Right lobe of liver (tissue), 6 donors: ENCODE measurements at regions not wholly inside any gene's neighbourhood (a gene's known extent, or its start where the extent isn't known, plus 50 kb on each side); places are given as distances from the start of the nearest gene placed in this dataset.

Experiments used
- ATAC-seq, 4 donors: fragments of 200-7000 bp; cut with Tn5 transposase; one replicate each; pipeline ENCODE4 v1.9.1; 2020; ENCODE audit warnings: mild to moderate bottlenecking in 4 of 4, moderate library complexity in 4 of 4
- DNase-seq, 3 donors: peaks; one replicate each; pipeline ENCODE4 v3.0.0-alpha.2; 2020
- H3K27ac ChIP-seq, 3 donors: fragments of 200-600 bp; one replicate each; pipeline ENCODE4 v1.8.0; 2022
- H3K27me3 ChIP-seq, 2 donors: fragments of 200-600 bp; one replicate each; pipeline ENCODE4 v1.8.0; 2022
- H3K36me3 ChIP-seq, 4 donors: fragments of 200-600 bp; sonication (generic) in 1 of 4; one replicate each; pipeline versions ENCODE4 v1.5.1 to v1.8.0; 2017 to 2022; ENCODE audit warnings: control low read depth in 1 of 4
- H3K4me1 ChIP-seq, 4 donors: fragments of 200-600 bp; sonication (generic) in 1 of 4; one replicate each; pipeline versions ENCODE4 v1.5.1 to v1.8.0; 2017 to 2022; ENCODE audit warnings: control low read depth in 1 of 4
- H3K4me3 ChIP-seq, 3 donors: fragments of 200-600 bp; one replicate each; pipeline ENCODE4 v1.8.0; 2022
- H3K9me3 ChIP-seq, 4 donors: fragments of 200-600 bp; sonication (generic) in 1 of 4; one replicate each; pipeline versions ENCODE4 v1.5.1 to v1.8.0; 2017 to 2022; ENCODE audit warnings: control low read depth in 1 of 4
- POLR2A ChIP-seq: fragments of 450-650 bp; IDR thresholded peaks from one replicate; pipeline ENCODE4 v1.6.1; 2017; ENCODE audit warnings: antibody characterized with exemption, mild to moderate bottlenecking
- WGBS: methylation state at CpG from one replicate; pipeline ENCODE4 v1.1.6; 2018; ENCODE audit warnings: low coverage, low lambda C conversion rate; ENCODE audit not compliant: insufficient coverage; ENCODE audit errors: missing lambda C conversion rate; 5-methylcytosine and 5-hydroxymethylcytosine counted together
- intact Hi-C, 2 donors: fragments of 100-400 bp; cut with DNase I; formaldehyde crosslinking; loops; one replicate each; pipeline versions ENCODE4 v1.11.2 to v1.14.1; 2022
- TF ChIP-seq, protein P1 (sequence below), 4 donors: fragments of 200-600 bp in 3 of 4; fragments of 450-650 bp in 1 of 4; IDR thresholded peaks; one replicate each; pipeline versions ENCODE4 v1.5.1 to v1.8.0; 2016 to 2022; ENCODE audit warnings: antibody characterized with exemption in 4 of 4, mild to moderate bottlenecking in 2 of 4
- donor health status: DM: no; HTN: yes; CAD: no.
- donor health status: DM: no; HTN: no; CAD: no.
- donor health status: DM: no; HTN: no; CAD: no.
- donor health status: DM: no; HTN: yes; CAD: no.
- donor health status: DM: no; HTN: yes; CAD: no.

DNA sequence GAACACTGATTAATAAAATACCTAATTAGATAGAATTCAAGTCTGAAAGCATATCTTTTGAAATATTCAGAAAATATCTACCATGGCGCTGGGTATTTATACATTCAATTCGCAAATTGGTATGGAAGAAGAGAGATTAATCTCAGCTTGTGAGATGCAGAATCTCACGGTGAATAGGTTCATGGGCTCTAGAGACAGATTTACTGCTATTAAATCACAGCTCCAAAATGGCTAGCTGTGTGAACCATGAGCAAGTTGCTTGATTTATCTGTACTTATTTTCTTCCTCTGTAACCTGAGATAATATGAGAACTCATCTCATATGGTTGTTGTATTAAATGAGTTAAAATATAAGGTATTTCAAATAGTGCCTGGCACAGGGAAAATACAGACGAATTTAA lies 556.7 kb downstream of the FBXO15 start:
- TF ChIP-seq, protein P1, sequence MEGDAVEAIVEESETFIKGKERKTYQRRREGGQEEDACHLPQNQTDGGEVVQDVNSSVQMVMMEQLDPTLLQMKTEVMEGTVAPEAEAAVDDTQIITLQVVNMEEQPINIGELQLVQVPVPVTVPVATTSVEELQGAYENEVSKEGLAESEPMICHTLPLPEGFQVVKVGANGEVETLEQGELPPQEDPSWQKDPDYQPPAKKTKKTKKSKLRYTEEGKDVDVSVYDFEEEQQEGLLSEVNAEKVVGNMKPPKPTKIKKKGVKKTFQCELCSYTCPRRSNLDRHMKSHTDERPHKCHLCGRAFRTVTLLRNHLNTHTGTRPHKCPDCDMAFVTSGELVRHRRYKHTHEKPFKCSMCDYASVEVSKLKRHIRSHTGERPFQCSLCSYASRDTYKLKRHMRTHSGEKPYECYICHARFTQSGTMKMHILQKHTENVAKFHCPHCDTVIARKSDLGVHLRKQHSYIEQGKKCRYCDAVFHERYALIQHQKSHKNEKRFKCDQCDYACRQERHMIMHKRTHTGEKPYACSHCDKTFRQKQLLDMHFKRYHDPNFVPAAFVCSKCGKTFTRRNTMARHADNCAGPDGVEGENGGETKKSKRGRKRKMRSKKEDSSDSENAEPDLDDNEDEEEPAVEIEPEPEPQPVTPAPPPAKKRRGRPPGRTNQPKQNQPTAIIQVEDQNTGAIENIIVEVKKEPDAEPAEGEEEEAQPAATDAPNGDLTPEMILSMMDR (IDR thresholded peaks at IDR 0.05), result no peak
- no peak for TF ChIP-seq POLR2A
- ATAC-seq (no peak), DNase-seq (no peak)
- Histone ChIP-seq H3K4me1 (no peaks in the 10 kb centered on the region), H3K27ac (no peak overlapping the region), H3K27me3 (no peaks in the 10 kb centered on the region), H3K9me3 (no peaks in the 10 kb centered on the region), H3K4me3 (no peak overlapping the region), H3K36me3 (no peaks in the 10 kb centered on the region)
- intact Hi-C loops, result no loop called here
- WGBS, result 52% methylated on average over 4 of the region's 4 CpGs

DNA sequence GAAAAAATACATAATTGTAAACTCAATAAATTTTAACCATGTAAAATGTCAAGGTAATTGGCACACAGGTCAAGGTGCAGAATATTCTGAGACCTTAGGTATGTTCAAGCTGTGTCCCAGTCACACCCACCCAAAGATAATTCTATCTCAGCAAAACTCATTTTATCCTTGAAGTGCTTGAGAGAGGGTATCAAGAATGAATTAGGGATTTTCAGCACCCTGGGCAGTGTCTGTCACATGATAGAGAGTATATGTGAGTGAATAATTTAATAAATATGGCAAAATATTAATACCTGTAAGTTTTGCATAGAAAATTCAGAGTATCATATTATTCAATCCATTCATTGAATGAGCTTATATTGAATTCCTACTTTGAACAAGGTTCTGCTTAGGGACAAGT lies 567.9 kb downstream of the FBXO15 start:
- intact Hi-C loops, result no loop called here
- Histone ChIP-seq H3K4me1 (no peaks in the 10 kb centered on the region), H3K4me3 (no peak overlapping the region), H3K9me3 (no peaks in the 10 kb centered on the region), H3K36me3 (no peaks in the 10 kb centered on the region), H3K27me3 (no peaks in the 10 kb centered on the region), H3K27ac (no peak overlapping the region)
- DNase-seq, result no peak
- no peak for TF ChIP-seq POLR2A
- TF ChIP-seq, protein P1 (IDR thresholded peaks at IDR 0.05), result no peak
- ATAC-seq, result no peak

DNA sequence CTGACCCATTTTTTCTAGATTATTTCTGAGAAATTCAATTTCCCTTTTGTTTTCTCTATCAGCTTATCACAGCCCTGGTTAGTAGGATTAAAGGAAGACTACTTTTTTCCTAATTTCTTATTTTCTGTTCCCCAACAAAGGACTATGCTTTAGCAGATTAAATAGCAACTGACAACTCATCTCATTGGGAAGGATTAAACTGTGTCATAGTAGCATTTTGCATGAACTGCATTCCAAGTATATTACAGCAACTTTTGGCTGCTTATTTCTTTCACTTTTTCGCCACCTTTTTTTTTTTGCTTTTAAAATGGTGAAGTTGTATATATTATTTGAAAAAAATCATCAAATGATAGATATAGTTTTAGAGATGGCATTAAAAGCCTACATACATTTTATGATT lies 570.3 kb downstream of the FBXO15 start:
- TF ChIP-seq POLR2A, result no peak
- TF ChIP-seq, protein P1 (IDR thresholded peaks at IDR 0.05), result no peak
- ATAC-seq, result no peak
- Histone ChIP-seq H3K27ac (no peak overlapping the region), H3K4me1 (no peaks in the 10 kb centered on the region), H3K4me3 (no peak overlapping the region), H3K36me3 (no peaks in the 10 kb centered on the region), H3K9me3 (no peaks in the 10 kb centered on the region), H3K27me3 (no peaks in the 10 kb centered on the region)
- no peak for DNase-seq
- WGBS, result 43% methylated on average over 1 of the region's 1 CpG
- intact Hi-C loops, result no loop called here

DNA sequence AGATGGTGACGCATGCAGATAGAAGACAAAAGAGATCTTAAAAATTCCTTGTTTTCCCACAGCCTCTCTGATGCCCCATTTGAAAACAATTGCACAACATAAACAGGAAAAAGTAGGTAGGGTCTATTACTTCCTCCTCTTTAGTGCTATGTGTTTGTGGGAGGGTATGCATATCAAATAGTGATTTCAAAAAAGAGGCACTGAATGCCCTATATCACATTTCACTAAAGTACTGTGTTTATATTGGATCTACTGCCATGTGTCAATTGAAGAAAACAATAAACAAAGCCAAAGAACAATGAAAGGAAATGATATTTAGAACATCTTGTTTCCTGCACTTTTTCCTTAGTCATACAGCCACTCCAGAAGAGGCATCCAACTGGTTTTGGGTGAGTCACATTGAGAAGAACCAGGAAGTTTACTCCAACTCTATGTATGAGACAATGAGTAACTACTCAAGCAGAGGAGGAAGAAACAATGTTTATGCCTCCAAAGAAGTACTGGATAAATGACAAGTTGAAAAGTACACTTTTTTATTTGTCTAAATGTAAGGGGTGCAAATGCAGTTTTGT lies 583.6 kb downstream of the FBXO15 start:
- WGBS, result 63% methylated on average over 1 of the region's 1 CpG
- no peaks in the 10 kb centered on the region for H3K9me3 ChIP-seq
- no peaks in the 10 kb centered on the region for H3K27me3 ChIP-seq
- H3K27ac ChIP-seq, result no peak overlapping the region
- intact Hi-C loops, result no loop called here
- H3K36me3 ChIP-seq, result no peaks in the 10 kb centered on the region
- ATAC-seq (peak in 2 of 4 donors; percentile 67 to 69), DNase-seq (no peak)
- no peak overlapping the region for H3K4me3 ChIP-seq
- TF ChIP-seq, protein P1 (IDR thresholded peaks at IDR 0.05), result no peak
- TF ChIP-seq POLR2A, result no peak
- H3K4me1 ChIP-seq, result no peaks in the 10 kb centered on the region

DNA sequence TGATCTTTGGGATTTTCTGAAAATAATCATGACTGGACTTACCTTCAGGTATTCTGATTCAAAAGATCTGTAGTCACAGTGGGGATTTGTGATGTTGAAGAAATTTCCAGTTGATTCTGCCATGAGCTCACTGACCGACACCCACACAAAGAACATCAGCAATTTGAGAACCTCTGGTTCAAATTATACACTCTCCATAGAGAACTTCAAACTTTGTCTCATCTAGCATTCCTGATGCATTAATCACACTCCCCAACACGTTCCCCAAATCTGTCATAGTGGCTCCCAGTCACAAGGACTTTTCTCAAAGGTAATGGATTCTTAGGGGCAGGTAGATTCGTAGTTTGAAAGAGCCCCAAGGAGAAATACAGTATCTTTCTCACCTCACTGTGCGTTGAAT lies 584.3 kb downstream of the FBXO15 start:
- Histone ChIP-seq H3K9me3 (no peaks in the 10 kb centered on the region), H3K36me3 (no peaks in the 10 kb centered on the region), H3K4me3 (no peak overlapping the region), H3K27me3 (no peaks in the 10 kb centered on the region), H3K27ac (no peak overlapping the region), H3K4me1 (no peaks in the 10 kb centered on the region)
- DNase-seq, result no peak
- TF ChIP-seq, protein P1 (IDR thresholded peaks at IDR 0.05), result no peak
- no peak for TF ChIP-seq POLR2A
- intact Hi-C loops, result no loop called here
- 44% methylated on average over 4 of the region's 4 CpGs for WGBS
- no peak for ATAC-seq
